ENCODE measurements at regions not wholly inside any gene's neighbourhood (a gene's known extent, or its start where the extent isn't known, plus 50 kb on each side); places are given as distances from the start of the nearest gene placed in this dataset.

GRCh38 chr6:65760285-65760684, 53.3 kb upstream of the EYS start:
- POLR2A ChIA-PET: no interaction called here
- H3K27me3 Mint-ChIP-seq: no peaks in the 10 kb centered on the region
- CTCF ChIA-PET: no interaction called here

More at GRCh38 chr6:65760285-65760684, 53.3 kb upstream of the EYS start:
- Mint-ChIP-seq H3K36me3 (ENCODE audit: low read depth) (no peaks in the 10 kb centered on the region), H3K27ac (no peak overlapping the region), H3K4me1 (no peaks in the 10 kb centered on the region), H3K4me3 (no peak overlapping the region), H3K9me3 (peaks cover 7% of the 10 kb centered on the region)
- DNase-seq: no peak
